ENCODE measurements at regions not wholly inside any gene's neighbourhood (a gene's known extent, or its start where the extent isn't known, plus 50 kb on each side); places are given as distances from the start of the nearest gene placed in this dataset.

- Histone ChIP-seq H3K27ac (ENCODE audit: low read depth, low read length) (no peak overlapping the region), H3K9me3 (ENCODE audit: insufficient read depth, low read length) (no peaks in the 10 kb centered on the region), H3F3A (ENCODE audit: insufficient read depth) (no peaks in the 10 kb centered on the region), H3K27me3 (ENCODE audit: low read length) (no peaks in the 10 kb centered on the region), H3K9ac (ENCODE audit: low read length) (no peak overlapping the region), H3K36me3 (ENCODE audit: low read length) (no peaks in the 10 kb centered on the region), H3K4me3 (ENCODE audit: insufficient read depth, low read length, poor library complexity, severe bottlenecking) (no peak overlapping the region), H3K79me2 (ENCODE audit: insufficient read depth, low read length) (no peaks in the 10 kb centered on the region), H2AFZ (ENCODE audit: low read depth, low read length, severe bottlenecking) (no peak overlapping the region), H3K9me2 (replicated peaks; ENCODE audit: insufficient read depth, low read length) (no peaks in the 10 kb centered on the region), H4K20me1 (ENCODE audit: low read depth, low read length) (no peaks in the 10 kb centered on the region), H3K4me2 (ENCODE audit: low read depth, low read length, poor library complexity, severe bottlenecking) (no peak overlapping the region)
- TF ChIP-seq CTCF (IDR thresholded peaks at IDR 0.05; ENCODE audit: insufficient read depth, low read length, poor library complexity, severe bottlenecking) (no peak), EZH2phosphoT487 (conservative IDR thresholded peaks at IDR 0.05; ENCODE audit: low read length) (no peak)
These were observed 325.0 kb downstream of the ZNF326 start for GRCh38 chr1:90319918-90320317.

GRCh38 chr1:90318431-90318830, 323.5 kb downstream of the ZNF326 start:
- H3K36me3 ChIP-seq (ENCODE audit: low read length): no peaks in the 10 kb centered on the region
- H3F3A ChIP-seq (ENCODE audit: insufficient read depth): no peaks in the 10 kb centered on the region
- no peak overlapping the region for H3K4me3 ChIP-seq (ENCODE audit: insufficient read depth, low read length, poor library complexity, severe bottlenecking)
- H3K79me2 ChIP-seq (ENCODE audit: insufficient read depth, low read length): no peaks in the 10 kb centered on the region
- no peak overlapping the region for H2AFZ ChIP-seq (ENCODE audit: low read depth, low read length, severe bottlenecking)
- no peaks in the 10 kb centered on the region for H4K20me1 ChIP-seq (ENCODE audit: low read depth, low read length)
- H3K9me2 ChIP-seq (replicated peaks; ENCODE audit: insufficient read depth, low read length): no peaks in the 10 kb centered on the region
- no peaks in the 10 kb centered on the region for H3K9me3 ChIP-seq (ENCODE audit: insufficient read depth, low read length)
- no peak overlapping the region for H3K27ac ChIP-seq (ENCODE audit: low read depth, low read length)
- H3K4me2 ChIP-seq (ENCODE audit: low read depth, low read length, poor library complexity, severe bottlenecking): no peak overlapping the region
- no peaks in the 10 kb centered on the region for H3K27me3 ChIP-seq (ENCODE audit: low read length)
- no peak overlapping the region for H3K9ac ChIP-seq (ENCODE audit: low read length)
- TF ChIP-seq CTCF (IDR thresholded peaks at IDR 0.05; ENCODE audit: insufficient read depth, low read length, poor library complexity, severe bottlenecking) (no peak), EZH2phosphoT487 (conservative IDR thresholded peaks at IDR 0.05; ENCODE audit: low read length) (no peak)

- Histone ChIP-seq H3K36me3 (ENCODE audit: low read length) (no peaks in the 10 kb centered on the region), H3K9me2 (replicated peaks; ENCODE audit: insufficient read depth, low read length) (no peaks in the 10 kb centered on the region), H3F3A (ENCODE audit: insufficient read depth) (no peaks in the 10 kb centered on the region), H3K9ac (ENCODE audit: low read length) (no peak overlapping the region), H3K27ac (ENCODE audit: low read depth, low read length) (no peak overlapping the region), H3K4me3 (ENCODE audit: insufficient read depth, low read length, poor library complexity, severe bottlenecking) (no peak overlapping the region), H3K4me2 (ENCODE audit: low read depth, low read length, poor library complexity, severe bottlenecking) (no peak overlapping the region), H3K9me3 (ENCODE audit: insufficient read depth, low read length) (no peaks in the 10 kb centered on the region), H3K79me2 (ENCODE audit: insufficient read depth, low read length) (no peaks in the 10 kb centered on the region), H3K27me3 (ENCODE audit: low read length) (no peaks in the 10 kb centered on the region), H4K20me1 (ENCODE audit: low read depth, low read length) (no peaks in the 10 kb centered on the region), H2AFZ (ENCODE audit: low read depth, low read length, severe bottlenecking) (no peak overlapping the region)
- TF ChIP-seq CTCF (IDR thresholded peaks at IDR 0.05; ENCODE audit: insufficient read depth, low read length, poor library complexity, severe bottlenecking) (no peak), EZH2phosphoT487 (conservative IDR thresholded peaks at IDR 0.05; ENCODE audit: low read length) (no peak)
These were observed 322.7 kb downstream of the ZNF326 start for GRCh38 chr1:90317628-90318027.

Measured in SU-DHL-6 (cell line).